ENCODE measurements at regions not wholly inside any gene's neighbourhood (a gene's known extent, or its start where the extent isn't known, plus 50 kb on each side); places are given as distances from the start of the nearest gene placed in this dataset.

- Histone ChIP-seq H3K36me3 (ENCODE audit: control insufficient read depth in 4 of 4, insufficient read depth in 3 of 4, low read depth in 1 of 4, low read length in 3 of 4) (no peaks in the 10 kb centered on the region), H3K4me1 (ENCODE audit: control insufficient read depth in 4 of 4, insufficient read depth in 4 of 4, low read length in 3 of 4) (peaks cover 0 to 23% (median 14%) of the 10 kb centered on the region in 4 donors), H3K4me3 (ENCODE audit: low read depth in 1 of 3, low read length in 3 of 3) (no peak overlapping the region), H3K9ac (ENCODE audit: low read depth in 1 of 2, low read length in 2 of 2) (peak overlapping the region in 1 of 2 donors; percentile 14), H3K27ac (ENCODE audit: low read depth in 1 of 2, low read length in 2 of 2) (no peak overlapping the region), H3K27me3 (ENCODE audit: control insufficient read depth in 4 of 4, insufficient read depth in 4 of 4, low read length in 3 of 4) (no peaks in the 10 kb centered on the region), H3K9me3 (ENCODE audit: control insufficient read depth in 4 of 4, low read length in 3 of 4) (no peaks in the 10 kb centered on the region)
- no peak for TF ChIP-seq NR2F2 (IDR thresholded peaks at IDR 0.05)
- no peak for TF ChIP-seq TAF1 (conservative IDR thresholded peaks at IDR 0.05)
- no peak for TF ChIP-seq CTCF (IDR thresholded peaks at IDR 0.05; ENCODE audit: low read depth, low read length, missing input control)
- no peak for TF ChIP-seq JUND (IDR thresholded peaks at IDR 0.05)
- TF ChIP-seq RAD21 (IDR thresholded peaks at IDR 0.05), result no peak
- no peak for TF ChIP-seq MAX (IDR thresholded peaks at IDR 0.05)
- TF ChIP-seq FOXA2 (IDR thresholded peaks at IDR 0.05), result no peak
- no peak for TF ChIP-seq RXRA (IDR thresholded peaks at IDR 0.05)
- no peak for TF ChIP-seq HNF4A (conservative IDR thresholded peaks at IDR 0.05)
- no peak for TF ChIP-seq FOXA1 (IDR thresholded peaks at IDR 0.05)
- no peak for TF ChIP-seq ATF3 (IDR thresholded peaks at IDR 0.05)
- no peak for TF ChIP-seq REST (IDR thresholded peaks at IDR 0.05)
- TF ChIP-seq ZBTB33 (IDR thresholded peaks at IDR 0.05), result no peak
- WGBS, result 61% methylated on average over 5 of the region's 5 CpGs
- DNase-seq (ENCODE audit: low spot score), result no peak
Measured at GRCh38 chr3:74267131-74267530, 347.3 kb downstream of the CNTN3 start.

GRCh38 chr3:74265069-74265468, 349.4 kb downstream of the CNTN3 start:
- Histone ChIP-seq H3K4me1 (ENCODE audit: control insufficient read depth in 4 of 4, insufficient read depth in 4 of 4, low read length in 3 of 4) (peaks cover 0 to 15% (median 3%) of the 10 kb centered on the region in 4 donors), H3K4me3 (ENCODE audit: low read depth in 1 of 3, low read length in 3 of 3) (no peak overlapping the region), H3K9ac (ENCODE audit: low read depth in 1 of 2, low read length in 2 of 2) (no peak overlapping the region), H3K27ac (ENCODE audit: low read depth in 1 of 2, low read length in 2 of 2) (no peak overlapping the region), H3K27me3 (ENCODE audit: control insufficient read depth in 4 of 4, insufficient read depth in 4 of 4, low read length in 3 of 4) (no peaks in the 10 kb centered on the region), H3K9me3 (ENCODE audit: control insufficient read depth in 4 of 4, low read length in 3 of 4) (no peaks in the 10 kb centered on the region), H3K36me3 (ENCODE audit: control insufficient read depth in 4 of 4, insufficient read depth in 3 of 4, low read depth in 1 of 4, low read length in 3 of 4) (no peaks in the 10 kb centered on the region)
- DNase-seq (ENCODE audit: low spot score), result no peak
- WGBS, result 83% methylated on average over 1 of the region's 1 CpG
- TF ChIP-seq EGR1 (IDR thresholded peaks at IDR 0.05; ENCODE audit: low read depth in 2 of 2) (no peak), CTCF (IDR thresholded peaks at IDR 0.05; ENCODE audit: low read depth, low read length, missing input control) (no peak), RAD21 (IDR thresholded peaks at IDR 0.05) (no peak), ATF3 (IDR thresholded peaks at IDR 0.05) (no peak), HNF4A (conservative IDR thresholded peaks at IDR 0.05) (no peak), RXRA (IDR thresholded peaks at IDR 0.05) (no peak), FOXA1 (IDR thresholded peaks at IDR 0.05) (no peak), GABPA (IDR thresholded peaks at IDR 0.05 in 1 of 2, conservative IDR thresholded peaks at IDR 0.05 in 1 of 2) (no peak), NR2F2 (IDR thresholded peaks at IDR 0.05) (no peak), TAF1 (conservative IDR thresholded peaks at IDR 0.05) (no peak), REST (IDR thresholded peaks at IDR 0.05) (no peak)
